ENCODE measurements at regions not wholly inside any gene's neighbourhood (a gene's known extent, or its start where the extent isn't known, plus 50 kb on each side); places are given as distances from the start of the nearest gene placed in this dataset.

DNA sequence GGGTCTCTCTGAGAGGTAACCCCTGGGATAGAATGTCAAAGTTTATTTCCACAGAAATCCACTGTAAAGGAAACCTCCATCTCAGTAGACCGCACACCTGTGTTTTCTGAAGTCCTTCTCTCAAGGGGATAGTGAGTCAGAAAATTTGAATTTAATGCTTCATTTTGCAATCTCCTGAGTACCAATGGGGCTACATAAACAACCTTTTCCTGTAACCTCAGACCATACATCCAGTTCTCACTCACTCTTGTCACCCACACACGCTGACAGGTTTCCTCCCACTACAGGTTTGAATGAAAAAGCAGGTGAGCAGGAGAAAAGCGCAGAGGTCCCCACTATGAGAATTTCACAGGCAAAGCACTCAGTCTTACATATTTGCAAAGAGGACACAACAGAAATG is 165.3 kb upstream of the MCTP2 start:
- intact Hi-C loops (cut with DNase I; ENCODE audit: low total_unique reads): no loop called here
- no peak for DNase-seq (ENCODE audit: low spot score in 2 of 2)
- TF ChIP-seq, protein P1, sequence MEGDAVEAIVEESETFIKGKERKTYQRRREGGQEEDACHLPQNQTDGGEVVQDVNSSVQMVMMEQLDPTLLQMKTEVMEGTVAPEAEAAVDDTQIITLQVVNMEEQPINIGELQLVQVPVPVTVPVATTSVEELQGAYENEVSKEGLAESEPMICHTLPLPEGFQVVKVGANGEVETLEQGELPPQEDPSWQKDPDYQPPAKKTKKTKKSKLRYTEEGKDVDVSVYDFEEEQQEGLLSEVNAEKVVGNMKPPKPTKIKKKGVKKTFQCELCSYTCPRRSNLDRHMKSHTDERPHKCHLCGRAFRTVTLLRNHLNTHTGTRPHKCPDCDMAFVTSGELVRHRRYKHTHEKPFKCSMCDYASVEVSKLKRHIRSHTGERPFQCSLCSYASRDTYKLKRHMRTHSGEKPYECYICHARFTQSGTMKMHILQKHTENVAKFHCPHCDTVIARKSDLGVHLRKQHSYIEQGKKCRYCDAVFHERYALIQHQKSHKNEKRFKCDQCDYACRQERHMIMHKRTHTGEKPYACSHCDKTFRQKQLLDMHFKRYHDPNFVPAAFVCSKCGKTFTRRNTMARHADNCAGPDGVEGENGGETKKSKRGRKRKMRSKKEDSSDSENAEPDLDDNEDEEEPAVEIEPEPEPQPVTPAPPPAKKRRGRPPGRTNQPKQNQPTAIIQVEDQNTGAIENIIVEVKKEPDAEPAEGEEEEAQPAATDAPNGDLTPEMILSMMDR (IDR thresholded peaks at IDR 0.05): no peak
- no peak for TF ChIP-seq POLR2A (IDR thresholded peaks at IDR 0.05)
- H3K4me3 ChIP-seq (ENCODE audit: low read depth, poor library complexity, severe bottlenecking): no peak overlapping the region
- WGBS, 2 donors: 88 to 91% methylated on average over 3 of the region's 3 CpGs

DNA sequence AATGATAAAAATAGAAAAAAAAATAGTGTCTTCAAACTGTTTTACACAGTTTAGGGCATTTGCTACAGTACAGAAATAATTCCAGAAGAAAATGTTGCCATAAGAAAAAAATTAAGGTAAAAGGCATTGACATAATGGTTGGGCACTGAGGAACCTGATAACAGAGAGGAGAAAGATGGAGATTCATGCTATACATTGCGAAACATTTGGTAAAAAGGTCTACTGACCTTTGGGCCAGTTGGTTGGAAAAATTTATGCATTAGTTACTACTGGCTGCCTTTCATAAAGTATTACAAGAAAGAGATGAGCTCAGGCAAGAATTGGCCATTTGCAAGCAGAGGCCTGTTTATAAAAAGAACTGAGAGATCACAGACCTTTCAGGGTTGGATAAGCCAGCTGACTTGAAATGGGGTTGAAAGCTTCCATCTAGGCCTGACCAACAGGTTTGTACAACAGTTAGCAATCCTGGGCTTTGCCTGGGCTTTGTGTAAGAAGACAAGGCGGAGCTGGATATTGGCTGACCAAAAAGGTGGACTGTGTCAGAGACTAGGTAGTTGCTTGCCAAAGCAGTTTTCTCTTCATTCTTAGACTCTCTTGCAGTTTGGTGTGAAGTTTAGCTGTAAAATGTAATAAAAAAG is 166.6 kb upstream of the MCTP2 start:
- intact Hi-C loops (cut with DNase I; ENCODE audit: low total_unique reads): no loop called here
- 70 to 78% methylated on average over 2 of the region's 2 CpGs for WGBS, 2 donors
- TF ChIP-seq POLR2A (IDR thresholded peaks at IDR 0.05): no peak
- TF ChIP-seq, protein P1 (IDR thresholded peaks at IDR 0.05): no peak
- no peak overlapping the region for H3K4me3 ChIP-seq (ENCODE audit: low read depth, poor library complexity, severe bottlenecking)
- no peak for DNase-seq (ENCODE audit: low spot score in 2 of 2)

DNA sequence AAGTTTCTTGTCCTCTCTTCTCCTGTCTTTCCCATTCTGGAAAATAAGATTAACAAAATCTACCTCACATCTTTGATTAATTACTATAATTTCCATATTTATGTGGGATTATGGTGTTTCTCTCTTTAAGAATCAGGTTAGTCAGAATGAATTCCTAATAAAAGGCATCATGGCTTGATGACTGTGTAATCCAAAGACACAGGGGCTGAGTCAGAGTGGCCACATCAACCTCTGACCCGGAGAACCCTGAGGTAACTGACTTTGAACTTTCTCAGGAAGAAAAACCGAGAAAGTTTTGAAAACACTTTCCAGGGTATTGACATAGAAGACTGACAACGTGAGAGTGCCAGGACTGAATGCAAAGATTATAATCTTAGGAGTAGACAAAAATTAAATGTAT is 170.3 kb upstream of the MCTP2 start:
- intact Hi-C loops (cut with DNase I; ENCODE audit: low total_unique reads): no loop called here
- no peak for DNase-seq (ENCODE audit: low spot score in 2 of 2)
- no peak overlapping the region for H3K4me3 ChIP-seq (ENCODE audit: low read depth, poor library complexity, severe bottlenecking)
- 48 to 52% methylated on average over 3 of the region's 3 CpGs for WGBS, 2 donors
- TF ChIP-seq POLR2A (IDR thresholded peaks at IDR 0.05): no peak

DNA sequence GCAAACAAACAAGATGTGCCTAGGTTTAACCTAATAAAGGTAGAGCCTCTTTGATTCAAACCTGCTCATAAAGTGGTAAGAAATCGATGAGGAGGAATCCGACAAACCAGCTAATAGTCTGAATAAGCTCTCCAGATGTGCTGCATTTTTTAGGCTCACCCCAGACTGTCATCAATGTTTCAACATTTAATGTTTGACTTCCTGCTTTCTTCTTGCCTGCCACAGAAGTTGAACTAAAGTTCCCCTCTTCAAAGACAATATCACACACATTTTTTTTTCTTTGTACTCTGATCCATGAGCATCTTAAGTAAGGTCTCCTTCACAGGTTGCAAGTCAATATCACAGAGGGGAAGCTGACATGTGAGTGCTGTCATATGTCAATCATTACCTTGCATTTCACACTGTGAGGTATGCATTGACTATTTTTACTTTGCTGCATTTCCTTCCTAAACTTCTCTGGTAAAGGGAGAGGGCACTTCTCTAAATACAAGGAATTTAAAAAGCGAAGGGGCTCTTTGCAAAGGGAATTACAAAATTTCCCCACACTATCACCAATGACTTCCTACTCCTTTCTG is 172.3 kb upstream of the MCTP2 start:
- no peak for TF ChIP-seq POLR2A (IDR thresholded peaks at IDR 0.05)
- TF ChIP-seq, protein P1 (IDR thresholded peaks at IDR 0.05): no peak
- intact Hi-C loops (cut with DNase I; ENCODE audit: low total_unique reads): no loop called here
- DNase-seq (ENCODE audit: low spot score in 2 of 2): no peak
- no peak overlapping the region for H3K4me3 ChIP-seq (ENCODE audit: low read depth, poor library complexity, severe bottlenecking)
- 61 to 72% methylated on average over 3 of the region's 3 CpGs for WGBS, 2 donors

DNA sequence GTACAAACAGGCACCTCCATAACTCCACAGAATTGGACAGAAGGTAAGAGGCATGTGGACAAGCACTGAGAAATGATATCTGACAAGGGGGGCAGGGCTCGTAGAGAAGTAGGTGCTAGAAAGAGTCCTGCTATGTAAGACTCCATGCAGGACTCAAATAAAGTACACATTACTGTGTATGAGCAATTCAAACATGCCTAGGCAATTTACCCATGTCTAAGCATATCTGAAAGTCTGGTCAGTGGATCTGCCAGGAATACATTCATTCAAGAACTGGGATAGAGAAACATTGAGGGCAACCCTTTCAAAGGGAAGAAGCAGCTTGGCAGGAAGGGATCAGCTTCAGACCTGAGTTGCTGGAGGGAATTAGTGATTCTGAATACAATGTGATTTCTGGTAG is 174.1 kb upstream of the MCTP2 start:
- 48 to 60% methylated on average over 1 of the region's 1 CpG for WGBS, 2 donors

DNA sequence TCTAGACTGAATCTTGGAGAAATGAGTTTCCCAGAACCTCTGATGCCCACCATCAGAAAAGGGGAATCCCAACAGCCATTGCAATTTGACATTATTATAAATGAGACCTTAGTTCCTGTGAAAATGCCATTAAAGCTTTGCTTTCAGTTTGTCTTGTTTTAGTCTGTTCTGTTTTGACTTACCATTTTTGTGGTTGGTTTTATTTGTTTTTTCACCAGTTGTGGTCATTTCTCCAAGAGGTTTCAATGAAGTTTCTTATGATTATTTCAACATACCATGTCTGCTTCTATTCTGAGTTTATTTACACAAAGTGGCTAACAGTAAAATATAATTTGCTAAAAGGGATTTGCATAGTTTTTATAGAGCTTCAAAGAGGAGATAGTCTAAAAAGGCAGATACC is 175.0 kb upstream of the MCTP2 start:
- no peak for TF ChIP-seq POLR2A (IDR thresholded peaks at IDR 0.05)
- TF ChIP-seq, protein P1 (IDR thresholded peaks at IDR 0.05): no peak
- intact Hi-C loops (cut with DNase I; ENCODE audit: low total_unique reads): no loop called here
- no peak for DNase-seq (ENCODE audit: low spot score in 2 of 2)
- no peak overlapping the region for H3K4me3 ChIP-seq (ENCODE audit: low read depth, poor library complexity, severe bottlenecking)

More for the DNA sequence above, 174.1 kb upstream of the MCTP2 start:
- no peak overlapping the region for H3K4me3 ChIP-seq (ENCODE audit: low read depth, poor library complexity, severe bottlenecking)
- DNase-seq (ENCODE audit: low spot score in 2 of 2): no peak
- intact Hi-C loops (cut with DNase I; ENCODE audit: low total_unique reads): no loop called here
- no peak for TF ChIP-seq POLR2A (IDR thresholded peaks at IDR 0.05)
- TF ChIP-seq, protein P1 (IDR thresholded peaks at IDR 0.05): no peak
